Activated CD4-positive, alpha-beta T cell treated with anti-CD3 and anti-CD28 coated beads, Interleukin-2, amount 50 U/mL, for 16 hours (primary cell): ENCODE measurements at regions not wholly inside any gene's neighbourhood (a gene's known extent, or its start where the extent isn't known, plus 50 kb on each side); places are given as distances from the start of the nearest gene placed in this dataset.

ENCODE experiments used
- DNase-seq: peaks from one replicate; pipeline ENCODE4 v3.0.0-alpha.2; 2020

- DNase-seq, result no peak
Observed at GRCh38 chr18:39834636-39835035, 2120.4 kb upstream of the PIK3C3 start.

GRCh38 chr18:39825485-39826150 is 2129.4 kb upstream of the PIK3C3 start:
- DNase-seq, result no peak

GRCh38 chr18:39806525-39806924 is 2148.5 kb upstream of the PIK3C3 start:
- DNase-seq, result no peak

GRCh38 chr18:39805218-39805617 is 2149.8 kb upstream of the PIK3C3 start:
- DNase-seq, result no peak

- no peak for DNase-seq
Observed at GRCh38 chr18:39802648-39803229, 2152.3 kb upstream of the PIK3C3 start.

DNA sequence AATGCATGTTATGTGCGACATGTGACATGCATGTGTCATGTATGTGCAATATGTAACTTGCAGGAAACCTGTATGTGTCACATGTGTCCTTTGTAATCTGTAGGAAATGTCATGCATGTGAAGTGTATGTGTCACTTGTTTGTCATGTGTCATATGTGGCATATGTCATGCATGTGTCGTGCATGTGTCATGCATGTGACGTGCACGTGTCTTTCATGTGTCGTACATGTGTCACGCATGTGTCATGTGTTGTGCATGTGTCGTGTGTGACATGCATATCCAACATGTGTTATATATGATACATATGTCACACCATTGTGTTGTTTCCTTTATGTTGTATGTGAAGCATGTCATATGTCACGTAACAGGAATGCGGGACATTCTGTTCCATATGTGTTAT is 2153.2 kb upstream of the PIK3C3 start:
- no peak for DNase-seq

DNA sequence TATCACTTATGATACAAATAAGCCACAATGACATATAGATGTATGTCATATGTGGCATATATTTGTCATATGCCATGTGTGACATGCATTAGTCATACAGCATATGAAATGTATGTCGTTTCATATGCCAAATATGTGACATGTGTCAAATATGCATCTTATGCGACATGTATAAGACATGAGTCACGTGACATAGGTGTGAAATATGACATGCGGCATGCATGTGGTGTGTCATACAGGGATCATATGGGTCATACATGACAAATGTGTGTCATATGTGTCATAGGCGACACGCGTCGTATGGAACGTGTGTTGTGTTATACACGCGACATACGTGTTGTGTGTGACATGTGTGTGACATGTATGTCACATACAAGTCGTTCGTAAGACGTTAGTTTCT is 2154.0 kb upstream of the PIK3C3 start:
- DNase-seq, result no peak

DNA sequence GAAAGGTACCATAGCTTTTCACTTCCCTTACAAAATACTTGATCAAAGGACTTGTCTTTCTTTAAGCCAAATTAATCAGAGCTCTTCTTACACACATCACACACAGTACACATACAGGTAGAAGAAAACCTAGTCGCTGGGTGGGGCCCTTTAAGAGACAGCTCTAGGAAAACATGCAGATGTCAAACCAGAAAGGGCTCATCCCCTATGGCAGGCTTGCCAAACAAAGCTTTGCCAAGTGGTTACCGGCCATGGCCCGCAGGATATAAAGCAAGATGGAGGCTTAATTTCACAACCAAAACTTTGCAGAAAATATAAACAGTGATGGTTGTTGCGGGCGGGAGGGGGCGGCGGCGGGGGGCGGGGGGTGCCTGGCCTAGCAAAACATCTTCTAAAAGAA is 2156.0 kb upstream of the PIK3C3 start:
- no peak for DNase-seq

DNA sequence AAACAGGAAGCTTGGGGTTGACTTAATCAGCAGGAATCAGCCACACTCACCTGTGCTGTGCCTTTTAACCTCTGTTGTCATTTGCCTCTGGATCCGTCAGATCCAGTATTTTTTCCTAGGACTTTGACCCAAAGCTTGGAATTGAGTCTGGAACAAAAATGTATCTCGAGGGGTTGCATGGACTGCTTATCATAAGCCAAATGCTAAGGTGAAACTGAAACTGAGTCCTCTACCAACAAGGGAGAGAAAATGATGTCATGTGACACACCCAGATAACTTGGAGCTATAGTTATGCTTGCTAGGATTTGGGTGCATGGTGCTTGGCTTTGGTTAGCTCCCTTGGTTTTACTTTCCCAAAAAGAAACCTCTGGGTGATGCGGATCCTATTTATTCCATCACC is 2158.6 kb upstream of the PIK3C3 start:
- no peak for DNase-seq

DNA sequence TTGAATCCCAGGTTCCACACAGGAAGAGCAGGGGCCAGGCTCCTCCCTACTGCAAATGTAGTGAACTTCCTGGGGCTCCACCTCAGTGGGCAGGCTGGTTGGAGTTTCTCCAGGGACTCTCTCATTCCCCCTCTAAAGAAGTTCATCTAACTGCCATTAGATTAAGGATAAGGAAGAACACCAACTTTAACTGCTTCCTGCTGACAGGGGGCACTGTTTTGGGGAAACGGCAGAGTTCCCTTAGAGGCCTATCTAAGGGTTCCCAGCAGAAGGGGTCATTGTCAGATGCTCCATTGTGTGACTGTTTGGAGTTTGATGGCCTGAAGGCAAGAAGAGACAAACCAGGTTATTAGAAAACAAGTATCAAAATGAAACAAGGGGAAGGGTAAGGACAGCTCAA is 2159.7 kb upstream of the PIK3C3 start:
- no peak for DNase-seq

GRCh38 chr18:39793609-39794008 is 2161.4 kb upstream of the PIK3C3 start:
- no peak for DNase-seq

DNA sequence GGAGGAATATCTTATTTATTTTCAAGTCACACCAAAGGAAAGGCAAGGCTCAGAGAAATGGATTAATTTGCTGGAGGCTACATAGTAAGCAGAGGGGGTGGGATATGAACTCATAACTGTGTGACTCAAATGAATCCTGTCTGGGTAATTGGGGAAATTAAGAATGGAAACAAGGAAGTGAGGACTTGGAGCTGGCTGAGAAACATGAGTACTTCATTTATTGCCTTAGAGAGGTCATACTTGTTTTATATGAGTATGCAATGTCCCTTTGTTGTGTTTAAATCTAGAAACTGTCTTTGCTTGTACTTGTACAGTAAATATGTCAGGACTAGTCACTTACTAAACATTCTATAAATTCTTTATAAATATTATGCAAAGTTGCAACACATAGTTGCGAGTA is 2166.7 kb upstream of the PIK3C3 start:
- DNase-seq, result no peak

GRCh38 chr18:39786477-39786876 is 2168.6 kb upstream of the PIK3C3 start:
- DNase-seq, result no peak

DNA sequence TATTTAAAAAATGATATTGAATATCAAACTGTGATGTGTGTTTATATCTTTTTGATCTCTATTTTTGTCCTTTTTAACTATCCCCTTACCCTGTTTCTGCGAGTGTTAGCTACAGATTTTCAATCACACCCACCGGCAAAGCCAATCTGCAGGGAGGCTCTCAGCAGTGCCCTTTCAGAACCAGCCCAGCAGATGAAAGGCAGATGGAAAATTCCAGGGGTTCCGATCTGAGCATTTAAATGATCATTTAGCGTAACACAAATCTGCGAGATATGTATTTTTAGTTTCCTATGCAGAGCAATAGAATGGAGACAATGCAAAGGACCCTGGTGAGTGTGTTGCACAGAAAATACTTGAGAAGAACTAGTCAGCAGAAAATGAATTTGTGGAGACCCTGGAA is 2170.5 kb upstream of the PIK3C3 start:
- DNase-seq, result no peak

- no peak for DNase-seq
Observed at GRCh38 chr18:39781565-39781964, 2173.5 kb upstream of the PIK3C3 start.

DNA sequence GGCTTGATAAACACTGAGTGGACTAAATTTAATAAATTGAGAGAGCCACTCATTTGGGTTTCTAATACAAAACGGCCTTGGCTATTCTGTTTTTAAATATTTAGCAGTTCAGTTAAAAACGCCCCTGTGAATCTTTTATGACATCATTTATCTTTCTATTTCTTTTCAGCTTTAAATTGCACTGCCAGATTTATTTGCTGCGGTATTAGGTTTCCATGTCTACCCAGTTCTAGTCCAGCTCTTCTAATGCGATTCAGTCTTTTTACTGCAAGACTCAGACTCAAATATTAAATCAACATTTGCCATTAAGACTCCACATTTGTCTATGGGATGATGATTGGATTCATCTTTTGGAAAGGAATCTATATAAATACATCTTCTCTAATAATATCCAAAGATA is 2174.3 kb upstream of the PIK3C3 start:
- no peak for DNase-seq

DNA sequence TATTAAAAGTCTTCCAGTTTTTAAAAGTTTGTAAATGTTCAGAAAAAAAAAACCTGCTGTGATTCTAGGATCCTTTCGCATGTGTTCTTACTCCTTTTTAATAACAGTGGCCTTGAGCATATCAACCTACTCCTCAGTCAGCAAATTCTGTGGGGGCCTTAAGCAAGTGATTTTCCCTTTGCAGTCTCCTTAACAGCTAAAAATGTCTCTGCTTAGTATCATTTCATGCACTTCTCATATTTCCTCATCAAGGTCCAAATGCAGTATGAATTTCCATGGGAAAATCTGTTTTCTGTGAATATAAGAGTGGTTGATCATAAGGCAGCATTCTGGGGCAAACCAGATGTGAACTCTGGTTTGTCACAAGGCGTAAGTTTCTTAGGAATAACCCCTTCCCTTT is 2175.1 kb upstream of the PIK3C3 start:
- no peak for DNase-seq

- no peak for DNase-seq
Observed at GRCh38 chr18:39776766-39777165, 2178.3 kb upstream of the PIK3C3 start.

GRCh38 chr18:39774957-39775598 is 2180.0 kb upstream of the PIK3C3 start:
- DNase-seq, result no peak

DNA sequence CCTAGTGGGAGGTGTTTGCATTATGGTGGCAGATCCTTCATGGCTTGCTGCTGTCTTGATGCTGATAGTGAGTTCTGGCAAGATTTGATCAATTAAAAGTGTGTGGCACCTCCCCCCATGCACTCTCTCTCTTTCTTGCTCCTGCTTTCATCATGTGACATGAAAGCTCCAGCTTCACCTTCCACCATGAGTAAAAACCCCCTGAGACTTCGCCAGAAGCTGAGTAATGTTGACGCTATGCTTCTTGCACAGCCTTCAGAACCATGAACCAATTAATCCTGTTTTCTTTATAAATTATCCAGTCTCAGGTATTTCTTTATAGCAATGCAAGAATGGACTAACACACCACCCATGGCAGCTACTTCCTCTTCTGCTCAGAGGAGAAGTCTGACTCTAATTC is 2181.4 kb upstream of the PIK3C3 start:
- DNase-seq, result no peak

GRCh38 chr18:39772155-39772919 is 2182.7 kb upstream of the PIK3C3 start:
- no peak for DNase-seq

- no peak for DNase-seq
Observed at GRCh38 chr18:39770399-39770798, 2184.6 kb upstream of the PIK3C3 start.

GRCh38 chr18:39764873-39765272 is 2190.2 kb upstream of the PIK3C3 start:
- DNase-seq, result no peak

DNA sequence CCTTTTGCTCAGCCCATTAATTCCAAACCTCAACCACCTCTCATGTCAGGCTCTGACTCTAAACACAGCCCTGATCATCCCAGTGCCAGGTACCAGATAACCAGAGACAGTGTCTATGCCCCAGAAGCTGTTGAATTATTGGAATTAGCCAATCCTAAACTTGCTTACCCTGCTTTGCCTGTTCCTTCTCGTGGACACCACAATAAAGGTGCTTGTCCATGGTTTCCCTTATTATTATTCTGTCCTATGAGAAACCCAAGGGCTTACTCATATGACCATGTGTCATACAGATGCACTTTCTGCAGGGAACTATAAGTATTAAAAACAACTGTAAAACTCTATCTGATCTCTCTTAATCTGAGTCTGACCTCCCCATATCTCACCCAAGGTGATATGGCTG is 2193.8 kb upstream of the PIK3C3 start:
- no peak for DNase-seq
